Fibroblast of gingiva (primary cell): ENCODE measurements at regions not wholly inside any gene's neighbourhood (a gene's known extent, or its start where the extent isn't known, plus 50 kb on each side); places are given as distances from the start of the nearest gene placed in this dataset.

ENCODE experiments used
- DNase-seq: peaks from one replicate; pipeline ENCODE4 v3.0.0-alpha.2; 2011; ENCODE audit warnings: low read depth

DNA sequence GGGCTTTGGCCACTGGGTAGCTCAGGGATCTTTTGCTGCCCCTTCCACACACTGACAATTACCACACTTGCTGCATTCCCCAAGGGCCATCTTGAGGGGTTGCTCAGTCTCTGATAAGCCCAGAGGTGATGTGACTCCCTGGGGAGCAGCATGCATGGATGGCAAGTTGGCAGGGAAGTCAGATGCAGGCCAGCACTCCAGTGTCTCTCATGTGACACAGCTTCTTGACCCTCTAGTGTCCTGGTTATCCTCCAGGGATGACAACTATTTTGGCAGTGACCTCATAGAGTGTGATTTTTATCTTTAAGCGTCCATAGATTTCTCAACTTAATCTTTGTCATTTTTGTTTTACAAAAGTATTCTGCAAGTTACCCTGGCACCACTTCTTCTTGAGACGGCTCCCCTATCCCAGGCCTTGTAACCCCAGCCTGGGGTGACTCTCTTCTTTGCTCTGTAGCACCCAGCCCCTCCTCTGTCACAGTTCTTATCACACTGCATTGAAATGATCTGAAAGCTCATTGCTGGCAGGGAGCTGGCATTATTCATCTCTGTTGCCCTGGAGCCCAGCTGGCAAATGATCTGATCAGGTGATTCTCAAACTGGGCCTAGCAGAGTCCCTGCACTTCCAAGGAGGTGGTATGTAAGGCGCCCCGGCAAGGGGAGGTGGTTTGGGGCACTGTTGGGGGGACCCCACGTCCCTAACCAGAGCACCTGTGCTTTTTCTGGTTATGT, 72.6 kb downstream of the TENT5C start:
- DNase-seq = no peak

DNA sequence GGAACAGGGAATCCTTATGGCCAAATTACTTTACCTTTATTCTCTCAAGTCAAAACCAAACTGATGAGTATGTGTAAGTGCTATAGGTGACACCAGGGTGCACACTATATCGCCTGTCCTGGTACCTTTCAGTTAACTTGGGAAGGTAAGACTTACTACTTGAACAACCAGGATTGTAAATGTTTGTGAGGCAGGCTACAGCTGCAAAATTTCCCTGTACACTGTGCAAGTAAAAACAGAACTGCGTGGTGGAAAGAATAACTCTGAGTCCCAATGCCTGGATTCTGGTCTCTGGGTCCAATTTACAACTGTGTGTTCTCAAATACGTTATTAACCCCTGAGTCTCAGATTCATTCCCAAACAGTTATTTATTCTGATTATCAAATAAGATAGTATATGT, 73.5 kb downstream of the TENT5C start:
- no peak for DNase-seq

DNA sequence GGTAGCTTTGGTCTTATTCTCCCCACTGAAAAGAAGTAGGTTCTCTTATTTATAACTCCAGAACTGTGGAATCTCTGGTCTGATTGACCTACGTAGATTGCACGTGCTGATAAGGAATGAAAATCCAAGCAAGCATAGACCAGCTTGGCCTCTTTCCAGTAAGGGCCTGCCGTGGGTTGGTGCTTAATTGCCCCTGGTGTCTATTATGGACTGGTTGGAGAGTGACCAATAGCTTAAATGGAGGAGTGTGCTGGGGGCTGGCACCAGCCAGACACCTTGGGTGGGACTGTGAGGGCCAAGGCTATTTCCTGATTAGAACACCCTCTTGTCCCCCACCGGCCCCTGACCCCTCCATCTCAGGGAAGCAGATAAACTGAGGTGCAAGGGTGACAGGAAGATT, 74.0 kb downstream of the TENT5C start:
- DNase-seq = no peak

DNA sequence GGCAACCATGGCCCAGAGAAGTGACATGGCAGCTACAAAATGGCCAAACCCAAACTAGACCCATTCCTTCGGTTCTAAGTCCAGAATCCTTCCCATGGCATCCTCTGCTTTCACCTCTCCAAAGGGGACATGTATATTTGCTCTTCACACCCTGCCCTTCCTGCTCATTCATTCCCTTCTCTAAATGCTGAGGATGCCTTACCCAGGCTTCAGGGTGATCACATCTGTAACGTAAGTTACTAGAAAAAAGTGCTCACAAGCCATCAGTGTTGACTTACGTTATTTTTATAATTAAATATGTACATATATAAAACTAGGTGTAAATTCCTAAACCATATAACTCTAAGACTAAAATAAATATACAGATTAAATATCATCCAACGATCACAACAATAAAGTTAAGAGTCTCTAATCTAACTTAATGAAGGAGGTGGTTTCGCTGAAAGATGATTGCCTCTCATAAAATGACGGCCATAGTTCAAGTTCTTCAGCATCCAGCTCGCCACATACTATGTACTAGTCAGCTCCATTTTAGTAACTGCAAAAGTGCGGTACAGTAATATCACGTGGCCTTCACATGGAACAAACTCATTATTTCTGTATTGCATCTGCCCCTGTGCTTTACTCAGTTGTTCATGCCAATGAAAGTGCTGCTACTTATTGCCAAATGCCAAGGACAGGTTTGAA, 74.6 kb downstream of the TENT5C start:
- no peak for DNase-seq

DNA sequence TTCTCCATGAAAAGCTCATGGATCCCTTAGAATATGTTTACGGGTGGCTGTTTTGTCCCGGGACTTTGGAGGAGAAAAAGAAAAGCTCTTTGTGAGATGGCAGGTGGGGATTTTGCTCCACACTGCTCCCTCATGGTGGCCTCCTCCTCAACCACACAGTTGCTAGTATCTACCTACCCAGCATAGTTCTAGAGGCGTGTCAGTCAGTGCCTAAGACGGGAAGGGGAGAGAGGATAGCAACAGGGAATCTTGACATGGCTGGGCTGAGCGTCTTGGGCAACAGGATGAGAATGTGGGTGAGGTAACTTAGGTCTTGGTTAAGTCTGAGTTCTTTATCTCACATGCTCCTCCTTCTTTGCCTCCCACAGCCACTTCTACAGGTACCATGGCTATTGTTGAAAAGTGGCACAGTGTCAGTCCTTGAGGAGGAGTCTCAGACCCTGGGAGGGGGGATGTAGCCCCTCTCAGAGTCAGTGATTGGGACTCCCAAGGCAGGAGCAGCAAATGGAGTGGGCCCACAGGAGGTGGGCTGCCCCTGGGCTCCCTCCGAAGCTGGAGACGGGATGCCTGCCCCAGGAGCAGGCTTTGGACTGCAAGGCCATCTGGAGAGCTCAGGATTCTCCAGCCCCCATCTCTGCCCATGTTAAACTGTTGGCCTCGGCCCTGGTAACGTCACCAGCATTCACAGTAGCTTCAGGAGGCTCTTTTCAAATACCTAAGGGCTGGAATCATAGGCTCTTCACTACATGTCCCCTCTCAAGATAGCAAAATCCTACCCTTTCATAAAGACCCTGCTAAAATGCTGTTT, 75.4 kb downstream of the TENT5C start:
- DNase-seq = no peak

DNA sequence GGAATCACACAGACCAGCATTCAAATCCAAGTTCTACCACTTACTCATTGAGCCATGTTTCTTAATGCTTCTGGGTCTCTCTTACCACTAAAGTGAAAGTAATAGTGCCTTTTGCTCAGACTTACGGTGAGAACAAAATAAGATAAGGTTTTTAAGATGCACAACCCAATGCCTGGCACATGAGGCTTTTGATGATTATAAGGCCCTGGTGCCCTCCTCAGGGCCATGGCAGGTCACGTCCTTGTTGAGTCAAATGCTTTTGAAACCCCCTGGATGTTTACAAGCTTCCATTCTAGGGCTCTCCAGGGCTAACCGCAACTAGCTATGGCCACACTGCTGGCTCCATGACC, 76.0 kb downstream of the TENT5C start:
- DNase-seq = no peak

DNA sequence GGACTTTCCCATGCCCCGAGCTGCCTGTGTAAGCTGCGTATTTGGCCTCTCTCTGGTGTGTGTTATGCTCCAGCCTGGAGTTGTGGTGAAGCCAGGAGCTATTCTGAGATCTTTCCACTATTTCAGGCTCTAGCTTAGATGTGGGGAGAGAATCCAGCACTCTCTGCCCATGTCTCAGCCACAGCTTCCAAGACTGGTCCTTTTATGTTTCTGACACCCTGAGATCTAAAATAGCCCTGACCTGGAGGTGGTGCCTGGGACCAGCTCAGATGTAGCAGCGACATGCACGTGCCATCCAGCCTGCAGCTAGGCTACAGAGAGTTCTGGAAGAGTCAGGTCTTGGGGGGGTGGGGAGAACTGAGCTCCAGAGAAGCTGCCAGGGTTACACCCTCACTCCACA, 76.5 kb downstream of the TENT5C start:
- no peak for DNase-seq

DNA sequence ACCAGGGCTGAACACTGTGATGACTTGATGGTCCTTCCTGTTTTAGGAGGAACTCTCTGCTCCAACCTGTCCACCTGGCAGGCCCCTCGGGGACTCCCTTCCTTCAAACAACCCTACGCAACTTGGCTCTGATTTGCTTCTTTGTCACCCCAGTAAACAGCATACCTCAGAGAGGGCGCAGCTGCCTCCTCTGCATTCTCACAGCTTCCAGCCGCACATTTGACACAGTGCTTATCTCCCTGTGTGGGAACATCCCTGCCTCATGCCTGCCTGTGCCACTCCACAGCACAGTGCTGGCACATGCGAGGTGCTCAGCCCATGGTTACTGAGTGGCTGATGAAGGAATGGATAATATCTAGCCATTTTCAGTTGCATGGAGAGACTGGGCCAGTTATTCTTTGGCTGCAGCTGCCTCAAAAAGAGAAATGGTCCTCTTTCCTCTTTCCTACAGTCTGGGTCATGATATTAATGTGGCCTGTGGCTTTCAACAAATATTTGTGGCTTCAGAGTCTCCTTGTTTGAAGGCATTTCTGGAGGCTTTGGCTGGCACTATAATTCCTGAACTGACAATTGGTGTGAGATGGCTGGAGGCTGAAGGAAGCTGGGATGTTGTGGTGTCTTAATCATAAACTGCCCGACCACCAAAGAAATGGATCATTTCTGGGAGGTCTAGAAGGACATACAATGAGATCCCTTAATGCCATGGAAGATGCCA, 77.9 kb downstream of the TENT5C start:
- DNase-seq = no peak

DNA sequence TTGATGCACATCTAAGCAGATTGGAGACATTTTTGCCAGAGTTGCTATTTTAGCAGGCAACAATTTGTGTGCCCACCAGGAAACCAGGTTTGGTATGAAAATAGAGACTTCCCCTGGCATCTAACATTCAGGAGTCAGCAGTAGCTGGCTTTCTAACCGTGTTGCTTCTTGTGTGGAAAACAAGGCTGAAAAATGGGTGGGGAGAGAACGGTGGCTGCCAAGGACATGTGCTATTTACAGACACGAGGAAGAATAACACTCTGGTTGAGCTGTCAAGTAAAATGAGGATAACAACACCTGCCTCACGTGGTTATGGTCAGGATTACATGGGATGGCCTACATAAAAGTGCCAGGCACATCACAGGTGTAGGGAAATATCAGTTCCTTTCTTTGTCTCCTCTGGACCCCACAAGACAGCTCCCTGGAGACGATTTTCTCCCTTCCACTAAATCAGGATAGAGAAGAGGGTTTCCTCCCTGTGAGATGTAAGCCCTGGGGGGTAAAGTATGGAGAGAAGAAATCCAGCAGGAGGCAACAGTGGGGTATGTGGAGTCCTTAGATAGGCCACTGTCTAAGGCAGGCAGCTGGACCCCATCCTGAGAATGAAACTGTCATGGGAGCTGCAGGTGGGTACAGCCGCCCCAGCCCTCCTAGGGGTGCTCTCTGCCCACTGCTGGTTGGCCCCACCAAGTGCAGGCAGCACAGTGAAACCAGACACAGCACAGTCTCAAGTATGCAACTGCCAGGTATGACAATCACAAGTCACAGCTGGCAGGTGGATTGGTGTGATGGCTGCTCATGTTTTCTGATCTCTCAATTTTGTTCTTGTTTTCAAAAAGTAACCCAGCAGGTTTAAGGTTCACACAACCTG, 80.3 kb downstream of the TENT5C start:
- DNase-seq = no peak

DNA sequence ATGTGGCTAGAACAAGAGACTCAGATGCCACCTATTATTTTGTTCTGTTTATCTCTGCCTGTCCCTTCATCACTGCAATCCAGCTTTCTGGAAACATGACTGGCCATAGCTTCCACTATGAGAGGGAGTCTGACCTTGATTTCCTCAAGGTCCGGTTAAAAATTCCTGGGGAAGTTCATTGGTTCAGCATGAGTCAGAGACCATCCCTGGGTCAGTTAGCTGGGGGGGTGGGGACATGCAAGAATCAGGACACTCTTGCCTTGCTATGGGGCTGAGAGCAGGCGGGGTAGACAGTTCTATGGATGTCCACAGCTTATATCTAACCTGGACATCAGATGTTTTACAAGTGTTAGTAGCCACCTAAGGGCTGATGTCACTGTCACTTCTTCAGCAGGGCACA, 81.1 kb downstream of the TENT5C start:
- DNase-seq = peak; percentile 11

DNA sequence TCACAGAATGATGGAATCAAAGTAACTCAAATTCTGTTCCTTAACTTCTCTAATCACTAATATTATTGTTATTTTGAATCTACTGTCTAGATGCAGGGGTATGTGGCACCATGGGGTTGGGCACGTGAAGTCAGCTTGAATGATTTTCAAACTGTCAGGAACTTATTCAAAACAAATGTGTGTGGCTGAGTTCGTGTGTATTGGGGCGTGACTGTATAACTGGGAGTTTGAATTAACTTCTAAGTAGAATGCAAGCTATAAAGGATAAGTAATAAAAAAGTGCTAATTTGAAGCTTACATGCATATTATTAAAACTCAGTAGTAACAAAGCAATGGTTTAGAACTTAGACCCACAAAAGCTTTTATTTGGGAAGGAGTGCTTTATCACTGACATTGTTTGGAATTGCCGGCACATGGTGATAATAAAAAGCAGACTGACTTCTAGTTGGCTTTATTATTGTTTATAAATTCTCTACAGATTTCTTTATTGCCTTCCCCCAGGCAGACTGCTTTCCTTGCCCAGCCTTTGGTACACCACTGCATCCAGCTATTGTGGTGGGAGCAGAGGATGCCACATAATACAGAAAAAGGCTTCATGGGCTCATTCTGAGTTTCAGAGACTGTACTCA, 84.3 kb downstream of the TENT5C start:
- DNase-seq = no peak

DNA sequence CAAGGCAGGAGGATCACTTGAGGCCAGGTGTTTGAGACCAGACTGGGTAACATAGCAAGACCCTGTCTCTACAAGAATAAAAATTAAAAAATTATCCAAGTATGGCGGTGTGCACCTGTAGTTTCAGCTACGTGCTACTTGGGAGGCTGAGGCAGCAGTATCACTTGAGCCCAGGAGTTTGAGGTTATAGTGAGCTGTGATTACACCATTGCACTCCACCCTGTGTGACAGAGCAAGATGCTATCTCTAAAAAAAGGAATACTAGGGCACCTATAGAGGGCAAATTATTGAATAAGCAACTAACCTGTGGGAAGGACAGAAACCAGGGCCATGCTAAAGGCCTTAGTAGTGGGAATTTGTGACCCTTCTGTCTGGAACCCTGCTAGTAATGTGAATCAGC, 86.1 kb downstream of the TENT5C start:
- DNase-seq = no peak

DNA sequence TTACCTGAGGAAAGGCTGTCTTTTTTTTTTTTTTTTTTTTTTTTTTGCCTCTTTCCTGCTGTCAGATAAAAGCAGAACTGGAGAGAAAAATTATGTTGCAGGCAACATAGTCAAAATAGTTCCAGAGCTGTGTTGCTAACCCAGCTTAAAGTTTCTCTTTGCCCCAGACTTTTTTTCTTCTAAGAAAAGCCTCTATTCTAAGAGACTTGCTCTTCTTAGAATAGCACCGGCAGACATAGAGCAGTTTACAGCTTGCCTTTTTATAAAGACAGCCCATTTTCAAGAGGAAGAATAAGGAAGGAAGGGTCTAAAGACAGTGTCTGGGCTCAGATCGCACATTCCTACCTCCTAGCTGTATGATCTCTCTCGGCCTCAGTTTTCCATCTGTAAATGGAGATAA, 88.7 kb downstream of the TENT5C start:
- no peak for DNase-seq

DNA sequence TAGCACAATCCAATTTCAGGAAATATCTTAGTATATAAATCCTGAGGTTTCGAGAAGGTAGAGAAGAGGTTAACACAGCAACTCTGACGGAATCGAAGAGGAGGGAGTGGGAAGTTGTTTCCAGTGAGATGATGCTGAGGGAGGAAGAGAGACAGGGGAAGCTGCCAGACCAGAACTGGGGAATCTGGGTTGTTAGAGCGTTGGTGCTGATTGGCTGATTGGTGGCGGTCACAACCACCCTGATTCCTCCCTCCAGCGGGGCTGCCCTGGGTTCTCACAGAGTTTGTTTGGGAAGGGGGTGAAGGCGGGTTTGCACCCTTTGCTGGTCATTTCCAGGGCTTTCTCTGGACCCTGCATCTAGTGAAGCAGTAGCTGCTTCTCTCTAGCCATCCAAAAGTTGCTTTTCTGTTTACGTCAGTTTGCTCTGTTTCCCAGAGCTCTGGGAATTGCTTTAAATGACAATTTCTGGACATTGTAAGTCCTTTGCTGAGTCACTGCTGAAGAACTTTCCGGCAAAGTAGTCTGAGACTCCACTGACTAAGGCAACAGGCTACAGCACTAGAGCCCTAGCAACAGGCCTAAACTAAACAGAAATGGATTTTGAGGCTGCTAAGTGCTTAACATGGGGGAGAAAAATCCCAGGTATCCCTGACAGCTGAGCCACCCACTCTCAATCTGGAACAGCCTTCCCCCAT, 90.1 kb downstream of the TENT5C start:
- DNase-seq = peak; percentile 86

DNA sequence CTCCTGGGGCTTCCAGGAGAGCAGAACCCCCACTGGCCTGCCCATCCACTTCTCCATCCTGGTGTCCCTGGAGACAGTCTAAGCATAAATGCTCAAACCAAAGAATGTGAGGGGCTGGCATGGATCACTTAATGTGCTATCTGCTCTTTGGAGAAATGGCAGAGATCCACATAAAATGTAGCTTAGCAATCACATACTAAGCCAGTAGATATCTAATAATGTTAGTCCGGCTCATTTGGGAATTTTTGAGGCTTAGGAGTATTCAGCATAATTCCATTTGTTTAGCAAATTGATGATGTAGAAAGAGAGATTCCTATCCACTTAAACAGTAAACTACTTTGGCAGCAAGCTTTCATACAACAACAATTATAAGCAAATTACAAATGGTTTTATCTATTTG, 90.7 kb downstream of the TENT5C start:
- peak; percentile 53 for DNase-seq

DNA sequence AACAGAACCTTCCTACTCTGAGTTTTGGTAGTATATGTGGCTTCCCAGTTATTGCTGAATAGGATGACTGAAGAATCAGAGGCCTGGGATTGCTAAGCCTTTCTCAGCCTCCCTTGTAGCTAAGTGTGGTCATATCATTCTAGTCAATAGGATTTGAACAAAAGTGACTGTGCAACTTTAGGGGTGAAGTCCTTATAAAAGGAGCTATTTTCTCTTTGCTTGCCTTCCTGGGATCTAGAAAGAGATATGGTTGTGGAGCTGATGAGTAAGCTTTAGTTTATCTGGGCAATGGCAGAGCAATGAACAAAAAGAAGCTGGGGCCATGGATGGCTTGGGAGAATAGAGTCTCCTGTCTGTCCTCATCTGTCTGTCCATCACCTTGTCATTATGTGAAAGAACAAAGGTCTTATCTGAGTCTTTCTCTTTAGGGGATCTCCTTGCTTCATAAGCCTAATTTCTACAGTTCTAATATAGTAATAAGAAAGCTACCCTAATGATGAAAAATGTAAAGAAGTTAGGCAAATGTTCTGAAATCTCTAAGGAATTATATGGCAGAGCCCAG, 91.5 kb downstream of the TENT5C start:
- no peak for DNase-seq

DNA sequence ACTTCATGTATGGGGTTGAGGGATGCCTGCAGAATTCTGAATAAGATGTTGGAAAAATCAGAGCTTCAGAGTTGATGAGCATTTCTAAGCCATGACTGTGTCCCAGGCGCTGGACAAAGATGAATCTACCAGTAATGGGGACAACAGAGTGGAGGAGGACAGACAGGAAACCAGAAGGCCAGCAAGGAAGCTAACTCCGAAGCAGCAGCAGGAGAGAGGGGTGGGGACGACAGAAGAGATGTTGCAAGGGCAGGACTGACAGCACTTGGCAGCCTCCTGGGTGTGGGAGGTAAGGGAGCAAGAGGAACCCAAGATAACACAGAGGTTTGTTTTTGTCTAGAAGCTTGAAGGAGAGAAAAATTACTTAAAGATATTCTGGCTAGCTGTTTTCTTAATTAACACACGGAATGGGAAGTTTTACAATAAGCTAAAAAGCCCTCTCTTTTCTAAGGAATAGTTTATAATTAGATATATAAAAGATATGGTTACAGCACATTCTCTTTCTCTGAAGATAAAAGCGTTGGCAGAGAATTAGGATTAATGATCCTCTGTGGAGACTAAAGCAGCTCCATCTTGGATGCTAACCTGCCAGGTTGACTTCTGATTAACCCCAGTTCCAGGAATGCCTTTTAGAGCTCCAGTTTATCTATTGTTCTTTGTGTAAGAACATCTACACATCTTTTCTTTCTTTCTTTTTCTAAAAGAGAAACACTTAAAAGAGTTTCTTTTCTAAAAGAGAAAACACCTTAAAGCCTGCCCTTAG, 92.7 kb downstream of the TENT5C start:
- DNase-seq = no peak

DNA sequence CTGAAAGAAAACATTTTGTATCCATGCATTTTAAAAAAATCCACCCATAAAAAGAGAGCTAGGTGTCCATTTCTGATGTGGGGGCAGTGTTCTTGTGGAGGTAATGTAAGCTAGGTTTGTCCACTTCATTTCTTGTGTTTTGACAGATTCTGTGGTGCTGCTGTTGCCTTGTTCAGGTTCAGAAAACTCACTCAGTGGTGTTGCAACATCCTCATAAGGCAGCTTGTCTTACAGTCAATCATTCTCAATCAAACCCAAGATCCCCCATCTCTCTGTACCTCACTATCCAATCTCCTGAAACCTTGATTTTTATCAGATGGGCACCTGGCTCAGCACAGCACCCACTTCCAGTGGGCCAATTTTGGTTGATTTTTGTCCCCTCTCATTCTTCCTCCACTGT, 94.1 kb downstream of the TENT5C start:
- no peak for DNase-seq

DNA sequence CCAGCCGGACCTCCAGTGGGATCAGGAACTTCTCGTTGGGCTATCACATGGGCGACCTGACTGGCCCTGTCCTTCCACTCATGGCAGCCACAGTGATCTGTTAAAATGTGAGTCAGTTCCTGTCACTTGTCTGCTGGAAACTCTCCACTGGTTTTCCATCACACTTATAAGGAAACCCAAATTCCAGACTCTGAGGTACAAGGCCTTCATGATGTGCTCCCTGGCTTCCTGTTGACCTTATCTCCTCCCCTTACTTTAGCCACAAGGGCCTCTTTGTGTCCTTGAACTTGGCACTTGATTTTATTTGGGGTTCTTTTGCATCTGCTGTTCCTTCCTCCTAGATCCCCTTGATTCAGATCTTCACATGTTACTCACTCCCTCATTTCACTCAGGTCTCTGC, 96.8 kb downstream of the TENT5C start:
- DNase-seq = no peak
